Astrocyte (in vitro differentiated cells and primary cell): ENCODE measurements at regions not wholly inside any gene's neighbourhood (a gene's known extent, or its start where the extent isn't known, plus 50 kb on each side); places are given as distances from the start of the nearest gene placed in this dataset.
A peak's percentile ranks its signal among the peaks of the same experiment; 100 is the strongest.

Source experiments
- DNase-seq: peaks from one replicate; pipeline ENCODE4 v3.0.0-alpha.2; 2010; ENCODE audit warnings: low read depth
- FAIRE-seq: peaks from 2 replicates; lab custom pipeline; 2011; peaks lifted over from hg19 to GRCh38; lab: Jason Lieb, UNC
- H2AFZ ChIP-seq: 2 replicates; pipeline ENCODE4 v1.6.0; 2012; ENCODE audit warnings: low read depth, low read length, inconsistent platforms
- H3K27ac ChIP-seq: 2 replicates; pipeline ENCODE4 v1.5.1; 2011; ENCODE audit warnings: low read depth, low read length, inconsistent platforms
- H3K27me3 ChIP-seq: 2 replicates; pipeline ENCODE4 v1.6.0; 2011; ENCODE audit warnings: low read length, inconsistent platforms; ENCODE audit not compliant: insufficient read depth
- H3K36me3 ChIP-seq: 2 replicates; pipeline ENCODE4 v1.5.1; 2011; ENCODE audit warnings: low read length, inconsistent platforms; ENCODE audit not compliant: insufficient read depth
- H3K4me1 ChIP-seq: 2 replicates; pipeline ENCODE4 v1.5.1; 2011; ENCODE audit warnings: low read length, inconsistent platforms; ENCODE audit not compliant: insufficient read depth
- H3K4me2 ChIP-seq: 2 replicates; pipeline ENCODE4 v1.6.0; 2012; ENCODE audit warnings: low read length, inconsistent platforms
- H3K4me3 ChIP-seq: 2 replicates; pipeline ENCODE4 v1.5.1; 2011; ENCODE audit warnings: low read depth, mild to moderate bottlenecking, low read length, inconsistent platforms; ENCODE audit not compliant: insufficient read depth
- H3K79me2 ChIP-seq: 2 replicates; pipeline ENCODE4 v1.6.0; 2012; ENCODE audit warnings: mild to moderate bottlenecking, low read length, inconsistent platforms; ENCODE audit not compliant: insufficient read depth
- H3K9ac ChIP-seq: 2 replicates; pipeline ENCODE4 v1.6.0; 2012; ENCODE audit warnings: mild to moderate bottlenecking, low read length, inconsistent platforms
- H3K9me3 ChIP-seq: 2 replicates; pipeline ENCODE4 v1.5.1; 2012; ENCODE audit warnings: low read depth, mild to moderate bottlenecking, low read length, inconsistent platforms; ENCODE audit not compliant: insufficient read depth
- H4K20me1 ChIP-seq: 2 replicates; pipeline ENCODE4 v1.6.0; 2012; ENCODE audit warnings: low read length, inconsistent platforms; ENCODE audit not compliant: insufficient read depth
- H3K27ac Mint-ChIP-seq: one replicate; pipeline ENCODE4 v1.8.0; 2021; ENCODE audit warnings: mild to moderate bottlenecking, mixed read lengths; ENCODE audit not compliant: unreplicated experiment
- H3K27me3 Mint-ChIP-seq: one replicate; pipeline ENCODE4 v1.8.0; 2021; ENCODE audit warnings: low read depth, mixed read lengths; ENCODE audit not compliant: unreplicated experiment
- H3K36me3 Mint-ChIP-seq: one replicate; pipeline ENCODE4 v1.8.0; 2021; ENCODE audit warnings: low read depth, mixed read lengths; ENCODE audit not compliant: unreplicated experiment
- H3K4me1 Mint-ChIP-seq: one replicate; pipeline ENCODE4 v1.8.0; 2021; ENCODE audit warnings: low read depth, mixed read lengths; ENCODE audit not compliant: unreplicated experiment
- H3K4me3 Mint-ChIP-seq: one replicate; pipeline ENCODE4 v1.8.0; 2021; ENCODE audit warnings: mild to moderate bottlenecking, moderate library complexity, mixed read lengths; ENCODE audit not compliant: unreplicated experiment
- H3K9me3 Mint-ChIP-seq: one replicate; pipeline ENCODE4 v1.8.0; 2021; ENCODE audit warnings: mild to moderate bottlenecking, mixed read lengths; ENCODE audit not compliant: unreplicated experiment
- EZH2 ChIP-seq: IDR thresholded peaks from 2 replicates; pipeline ENCODE4 v1.6.1; 2012; ENCODE audit warnings: mild to moderate bottlenecking, low read length, inconsistent platforms; ENCODE audit not compliant: insufficient read depth
- TF ChIP-seq, protein P1 (sequence below): IDR thresholded peaks from 2 replicates; pipeline ENCODE4 v1.5.1; 2011; ENCODE audit warnings: low read depth, mild to moderate bottlenecking, inconsistent platforms, low read length, moderate library complexity; ENCODE audit not compliant: insufficient read depth

- DNase-seq: no peak
- no peak for TF ChIP-seq EZH2
- TF ChIP-seq, protein P1, sequence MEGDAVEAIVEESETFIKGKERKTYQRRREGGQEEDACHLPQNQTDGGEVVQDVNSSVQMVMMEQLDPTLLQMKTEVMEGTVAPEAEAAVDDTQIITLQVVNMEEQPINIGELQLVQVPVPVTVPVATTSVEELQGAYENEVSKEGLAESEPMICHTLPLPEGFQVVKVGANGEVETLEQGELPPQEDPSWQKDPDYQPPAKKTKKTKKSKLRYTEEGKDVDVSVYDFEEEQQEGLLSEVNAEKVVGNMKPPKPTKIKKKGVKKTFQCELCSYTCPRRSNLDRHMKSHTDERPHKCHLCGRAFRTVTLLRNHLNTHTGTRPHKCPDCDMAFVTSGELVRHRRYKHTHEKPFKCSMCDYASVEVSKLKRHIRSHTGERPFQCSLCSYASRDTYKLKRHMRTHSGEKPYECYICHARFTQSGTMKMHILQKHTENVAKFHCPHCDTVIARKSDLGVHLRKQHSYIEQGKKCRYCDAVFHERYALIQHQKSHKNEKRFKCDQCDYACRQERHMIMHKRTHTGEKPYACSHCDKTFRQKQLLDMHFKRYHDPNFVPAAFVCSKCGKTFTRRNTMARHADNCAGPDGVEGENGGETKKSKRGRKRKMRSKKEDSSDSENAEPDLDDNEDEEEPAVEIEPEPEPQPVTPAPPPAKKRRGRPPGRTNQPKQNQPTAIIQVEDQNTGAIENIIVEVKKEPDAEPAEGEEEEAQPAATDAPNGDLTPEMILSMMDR: no peak
- Histone ChIP-seq H3K4me2 (no peak overlapping the region), H3K36me3 (no peaks in the 10 kb centered on the region), H3K4me3 (no peak overlapping the region), H2AFZ (no peak overlapping the region), H3K4me1 (peaks cover 9% of the 10 kb centered on the region), H3K9ac (no peak overlapping the region), H3K27me3 (no peaks in the 10 kb centered on the region), H3K79me2 (no peaks in the 10 kb centered on the region), H3K27ac (no peak overlapping the region), H4K20me1 (no peaks in the 10 kb centered on the region), H3K9me3 (no peaks in the 10 kb centered on the region)
- Mint-ChIP-seq H3K4me3 (no peak overlapping the region), H3K36me3 (no peaks in the 10 kb centered on the region), H3K27ac (no peak overlapping the region), H3K27me3 (no peaks in the 10 kb centered on the region), H3K4me1 (no peaks in the 10 kb centered on the region), H3K9me3 (no peaks in the 10 kb centered on the region)
- peak; percentile 98 for FAIRE-seq
Observed at GRCh38 chrX:13263560-13264251, 56.1 kb downstream of the ATXN3L start.

DNA sequence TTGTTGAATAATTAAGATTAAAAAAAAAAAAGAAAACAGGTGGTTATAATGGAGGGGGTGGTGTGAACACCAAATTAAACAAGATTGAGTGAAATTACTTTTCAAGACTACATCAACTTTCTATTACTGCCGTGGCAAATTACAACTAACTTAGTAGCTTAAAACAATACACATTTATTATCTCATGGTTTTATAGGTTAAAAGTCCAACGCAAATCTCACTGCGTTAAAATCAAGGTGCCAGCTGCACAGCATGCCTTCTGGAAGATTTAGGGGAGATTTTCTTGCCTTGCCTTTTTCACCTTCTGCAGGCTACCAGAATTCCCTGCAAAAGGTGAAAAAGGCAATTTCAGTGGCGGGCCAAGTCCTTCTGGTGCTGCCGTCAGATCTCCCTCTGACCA is 58.5 kb downstream of the ATXN3L start:
- no peaks in the 10 kb centered on the region for H3K9me3 Mint-ChIP-seq
- Histone ChIP-seq H3K36me3 (no peaks in the 10 kb centered on the region), H4K20me1 (no peaks in the 10 kb centered on the region), H3K79me2 (no peaks in the 10 kb centered on the region), H3K4me2 (no peak overlapping the region), H3K4me3 (no peak overlapping the region), H3K4me1 (no peaks in the 10 kb centered on the region), H2AFZ (no peak overlapping the region), H3K9me3 (no peaks in the 10 kb centered on the region), H3K9ac (no peak overlapping the region), H3K27me3 (no peaks in the 10 kb centered on the region), H3K27ac (no peak overlapping the region)
- no peak overlapping the region for H3K27ac Mint-ChIP-seq
- TF ChIP-seq, protein P1: no peak
- no peak for TF ChIP-seq EZH2
- H3K4me1 Mint-ChIP-seq: no peaks in the 10 kb centered on the region
- DNase-seq (no peak), FAIRE-seq (no peak)
- no peak overlapping the region for H3K4me3 Mint-ChIP-seq
- no peaks in the 10 kb centered on the region for H3K36me3 Mint-ChIP-seq
- H3K27me3 Mint-ChIP-seq: no peaks in the 10 kb centered on the region

GRCh38 chrX:13260598-13260997 is 59.3 kb downstream of the ATXN3L start:
- no peaks in the 10 kb centered on the region for H3K4me1 ChIP-seq
- H3K4me2 ChIP-seq: no peak overlapping the region
- H3K9me3 ChIP-seq: no peaks in the 10 kb centered on the region
- H3K9me3 Mint-ChIP-seq: peaks cover 2% of the 10 kb centered on the region
- no peak overlapping the region for H3K4me3 ChIP-seq
- no peaks in the 10 kb centered on the region for H3K27me3 ChIP-seq
- H3K36me3 Mint-ChIP-seq: no peaks in the 10 kb centered on the region
- no peak for DNase-seq
- FAIRE-seq: no peak
- H3K27ac Mint-ChIP-seq: no peak overlapping the region
- H3K36me3 ChIP-seq: no peaks in the 10 kb centered on the region
- no peaks in the 10 kb centered on the region for H3K79me2 ChIP-seq
- H3K4me3 Mint-ChIP-seq: no peak overlapping the region
- H4K20me1 ChIP-seq: no peaks in the 10 kb centered on the region
- H3K27ac ChIP-seq: no peak overlapping the region
- no peak overlapping the region for H3K9ac ChIP-seq
- H2AFZ ChIP-seq: no peak overlapping the region
- no peak for TF ChIP-seq EZH2
- TF ChIP-seq, protein P1: no peak
- H3K4me1 Mint-ChIP-seq: no peaks in the 10 kb centered on the region
- H3K27me3 Mint-ChIP-seq: no peaks in the 10 kb centered on the region
